Esophagus squamous epithelium (tissue), 5 donors: ENCODE measurements at regions not wholly inside any gene's neighbourhood (a gene's known extent, or its start where the extent isn't known, plus 50 kb on each side); places are given as distances from the start of the nearest gene placed in this dataset.

Experiments
- DNase-seq: peaks from one replicate; lab custom pipeline; 2025; lab: John Stamatoyannopoulos, UW
- H3K27ac ChIP-seq, 4 donors: fragments of 200-600 bp; sonication (generic); one replicate each; pipeline ENCODE4 v1.5.1; 2016 to 2019; ENCODE audit warnings: mild to moderate bottlenecking in 1 of 4
- H3K27me3 ChIP-seq, 4 donors: fragments of 200-600 bp; sonication (generic); 1 replicate in 3 of 4; 2 replicates in 1 of 4; pipeline versions ENCODE4 v1.5.1 to v1.6.0; 2017 to 2021; ENCODE audit warnings: antibody characterized with exemption in 1 of 4
- H3K36me3 ChIP-seq, 3 donors: fragments of 200-600 bp; sonication (generic); one replicate each; pipeline ENCODE4 v1.5.1; 2016 to 2019
- H3K4me1 ChIP-seq, 3 donors: fragments of 200-600 bp; sonication (generic); one replicate each; pipeline ENCODE4 v1.5.1; 2017 to 2019
- H3K4me3 ChIP-seq, 4 donors: fragments of 200-600 bp; sonication (generic); 1 replicate in 3 of 4; 2 replicates in 1 of 4; pipeline ENCODE4 v1.5.1; 2016 to 2019; ENCODE audit warnings: mild to moderate bottlenecking in 2 of 4, moderate library complexity in 1 of 4
- H3K9me3 ChIP-seq, 3 donors: fragments of 200-600 bp; sonication (generic); one replicate each; pipeline ENCODE4 v1.5.1; 2016 to 2019
- CTCF ChIP-seq, 6 experiments: fragments of 450-650 bp in 4 of 6; fragments of 200-600 bp in 2 of 6; sonication (generic) in 2 of 6; IDR thresholded peaks; one replicate each; pipeline ENCODE4 v1.5.1; 2016 to 2019; ENCODE audit warnings: antibody characterized with exemption in 6 of 6, mild to moderate bottlenecking in 4 of 6, moderate library complexity in 4 of 6
- POLR2A ChIP-seq, 4 donors: fragments of 450-650 bp; IDR thresholded peaks; one replicate each; pipeline ENCODE4 v1.6.1; 2017; ENCODE audit warnings: antibody characterized with exemption in 4 of 4, mild to moderate bottlenecking in 4 of 4, moderate library complexity in 3 of 4
- WGBS, 2 donors: methylation state at CpG; one replicate each; pipeline ENCODE4 v1.1.5; 2018; 5-methylcytosine and 5-hydroxymethylcytosine counted together
- intact Hi-C: fragments of 100-400 bp; cut with DNase I; formaldehyde crosslinking; loops from one replicate; pipeline ENCODE4 v1.15.0; 2022
- donor health status: DM: yes; HTN: yes; CAD: no.

GRCh38 chr5:96084874-96085506 is 123.3 kb upstream of the ELL2 start:
- Histone ChIP-seq H3K4me1 (peaks cover 0 to 26% (median 3%) of the 10 kb centered on the region in 3 donors), H3K27ac (peak overlapping the region in 2 of 4 donors; percentile 17 to 34), H3K27me3 (no peaks in the 10 kb centered on the region), H3K36me3 (no peaks in the 10 kb centered on the region), H3K4me3 (no peak overlapping the region), H3K9me3 (no peaks in the 10 kb centered on the region)
- no peak for DNase-seq
- intact Hi-C loops = no loop called here
- WGBS, 2 donors = 54 to 61% methylated on average over 2 of the region's 2 CpGs
- TF ChIP-seq POLR2A (IDR thresholded peaks at IDR 0.05) (no peak), CTCF (IDR thresholded peaks at IDR 0.05) (no peak)

GRCh38 chr5:96083361-96083881 is 121.8 kb upstream of the ELL2 start:
- peaks cover 0 to 38% (median 3%) of the 10 kb centered on the region in 3 donors for H3K4me1 ChIP-seq
- no peaks in the 10 kb centered on the region for H3K27me3 ChIP-seq
- no peak for TF ChIP-seq POLR2A (IDR thresholded peaks at IDR 0.05)
- no peak for TF ChIP-seq CTCF (IDR thresholded peaks at IDR 0.05)
- intact Hi-C loops = no loop called here
- no peaks in the 10 kb centered on the region for H3K9me3 ChIP-seq
- no peaks in the 10 kb centered on the region for H3K36me3 ChIP-seq
- H3K4me3 ChIP-seq = no peak overlapping the region
- no peak for DNase-seq
- WGBS, 2 donors = 57 to 62% methylated on average over 4 of the region's 4 CpGs
- no peak overlapping the region for H3K27ac ChIP-seq

- intact Hi-C loops = no loop called here
These were observed 119.7 kb upstream of the ELL2 start for GRCh38 chr5:96081276-96081858.

GRCh38 chr5:96080557-96080956 is 118.9 kb upstream of the ELL2 start:
- peak overlapping the region in 1 of 4 donors; percentile 31 for H3K27ac ChIP-seq
- H3K27me3 ChIP-seq = no peaks in the 10 kb centered on the region
- intact Hi-C loops = no loop called here
- no peaks in the 10 kb centered on the region for H3K36me3 ChIP-seq
- H3K9me3 ChIP-seq = no peaks in the 10 kb centered on the region
- H3K4me1 ChIP-seq = peaks cover 0 to 35% (median 6%) of the 10 kb centered on the region in 3 donors
- no peak for TF ChIP-seq POLR2A (IDR thresholded peaks at IDR 0.05)
- no peak for TF ChIP-seq CTCF (IDR thresholded peaks at IDR 0.05)
- no peak for DNase-seq
- H3K4me3 ChIP-seq = no peak overlapping the region

More at GRCh38 chr5:96081276-96081858, 119.7 kb upstream of the ELL2 start:
- DNase-seq = no peak
- TF ChIP-seq POLR2A (IDR thresholded peaks at IDR 0.05) (no peak), CTCF (IDR thresholded peaks at IDR 0.05) (no peak)
- WGBS, 2 donors = 72 to 76% methylated on average over 2 of the region's 2 CpGs
- Histone ChIP-seq H3K27ac (peak overlapping the region in 2 of 4 donors; percentile 7 to 31), H3K36me3 (no peaks in the 10 kb centered on the region), H3K9me3 (no peaks in the 10 kb centered on the region), H3K4me1 (peaks cover 0 to 28% (median 6%) of the 10 kb centered on the region in 3 donors), H3K27me3 (no peaks in the 10 kb centered on the region), H3K4me3 (no peak overlapping the region)

- Histone ChIP-seq H3K4me1 (peaks cover 0 to 35% (median 5%) of the 10 kb centered on the region in 3 donors), H3K4me3 (no peak overlapping the region), H3K36me3 (no peaks in the 10 kb centered on the region), H3K27ac (peak overlapping the region in 1 of 4 donors; percentile 48), H3K9me3 (no peaks in the 10 kb centered on the region), H3K27me3 (no peaks in the 10 kb centered on the region)
- no peak for DNase-seq
- intact Hi-C loops = no loop called here
- 66 to 83% methylated on average over 2 of the region's 2 CpGs for WGBS, 2 donors
- TF ChIP-seq CTCF (IDR thresholded peaks at IDR 0.05) (no peak), POLR2A (IDR thresholded peaks at IDR 0.05) (no peak)
These were observed 118.3 kb upstream of the ELL2 start for GRCh38 chr5:96079962-96080361.
